ENCODE measurements at regions not wholly inside any gene's neighbourhood (a gene's known extent, or its start where the extent isn't known, plus 50 kb on each side); places are given as distances from the start of the nearest gene placed in this dataset.

DNA sequence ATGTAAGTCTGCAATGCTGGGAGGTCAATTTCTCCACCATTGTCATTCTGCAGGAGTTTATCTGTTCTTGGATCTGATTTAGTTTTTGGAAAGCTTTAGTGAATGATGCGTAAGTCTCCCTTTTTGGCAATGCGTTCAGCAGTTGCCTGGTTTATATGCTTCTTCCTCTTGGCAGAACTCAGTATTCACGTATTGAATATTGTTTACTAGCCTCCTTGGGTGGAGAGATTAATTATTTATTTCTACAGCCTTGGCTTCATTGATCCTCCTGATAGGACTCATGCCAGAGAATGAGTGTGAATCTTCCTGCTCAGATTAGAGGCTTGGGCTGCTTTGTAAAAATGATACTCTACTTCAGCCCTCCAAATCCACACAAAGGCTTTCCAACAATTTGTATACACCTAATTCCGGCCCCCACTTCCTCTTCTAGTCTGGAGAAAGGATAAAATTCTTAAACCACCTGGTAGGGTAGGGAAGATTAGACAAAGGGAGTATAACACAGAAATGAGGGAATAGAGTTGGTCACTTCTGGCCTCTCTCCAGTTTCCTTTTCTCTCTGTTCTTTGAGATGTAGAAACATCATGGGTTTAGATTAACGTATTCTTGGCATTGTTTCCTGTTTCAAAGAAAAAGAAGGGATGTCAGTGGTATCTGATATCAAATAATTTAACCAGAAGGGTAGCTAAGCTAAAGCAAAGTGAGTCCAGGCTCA is 929.8 kb downstream of the KCNJ2 start:
- TF ChIP-seq, protein P1, sequence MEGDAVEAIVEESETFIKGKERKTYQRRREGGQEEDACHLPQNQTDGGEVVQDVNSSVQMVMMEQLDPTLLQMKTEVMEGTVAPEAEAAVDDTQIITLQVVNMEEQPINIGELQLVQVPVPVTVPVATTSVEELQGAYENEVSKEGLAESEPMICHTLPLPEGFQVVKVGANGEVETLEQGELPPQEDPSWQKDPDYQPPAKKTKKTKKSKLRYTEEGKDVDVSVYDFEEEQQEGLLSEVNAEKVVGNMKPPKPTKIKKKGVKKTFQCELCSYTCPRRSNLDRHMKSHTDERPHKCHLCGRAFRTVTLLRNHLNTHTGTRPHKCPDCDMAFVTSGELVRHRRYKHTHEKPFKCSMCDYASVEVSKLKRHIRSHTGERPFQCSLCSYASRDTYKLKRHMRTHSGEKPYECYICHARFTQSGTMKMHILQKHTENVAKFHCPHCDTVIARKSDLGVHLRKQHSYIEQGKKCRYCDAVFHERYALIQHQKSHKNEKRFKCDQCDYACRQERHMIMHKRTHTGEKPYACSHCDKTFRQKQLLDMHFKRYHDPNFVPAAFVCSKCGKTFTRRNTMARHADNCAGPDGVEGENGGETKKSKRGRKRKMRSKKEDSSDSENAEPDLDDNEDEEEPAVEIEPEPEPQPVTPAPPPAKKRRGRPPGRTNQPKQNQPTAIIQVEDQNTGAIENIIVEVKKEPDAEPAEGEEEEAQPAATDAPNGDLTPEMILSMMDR (IDR thresholded peaks at IDR 0.05), result no peak
- no peak for TF ChIP-seq POLR2A (IDR thresholded peaks at IDR 0.05)
- TF ChIP-seq POLR2AphosphoS5 (IDR thresholded peaks at IDR 0.05), result peak; percentile 57
